HG03159 (cell line): ENCODE measurements at regions not wholly inside any gene's neighbourhood (a gene's known extent, or its start where the extent isn't known, plus 50 kb on each side); places are given as distances from the start of the nearest gene placed in this dataset.

Experiments used
- ATAC-seq: cut with Tn5 transposase; IDR thresholded peaks from one replicate; pipeline ENCODE4 v1.9.1; 2021; ENCODE audit warnings: mild to moderate bottlenecking, moderate library complexity; ENCODE audit not compliant: unreplicated experiment

DNA sequence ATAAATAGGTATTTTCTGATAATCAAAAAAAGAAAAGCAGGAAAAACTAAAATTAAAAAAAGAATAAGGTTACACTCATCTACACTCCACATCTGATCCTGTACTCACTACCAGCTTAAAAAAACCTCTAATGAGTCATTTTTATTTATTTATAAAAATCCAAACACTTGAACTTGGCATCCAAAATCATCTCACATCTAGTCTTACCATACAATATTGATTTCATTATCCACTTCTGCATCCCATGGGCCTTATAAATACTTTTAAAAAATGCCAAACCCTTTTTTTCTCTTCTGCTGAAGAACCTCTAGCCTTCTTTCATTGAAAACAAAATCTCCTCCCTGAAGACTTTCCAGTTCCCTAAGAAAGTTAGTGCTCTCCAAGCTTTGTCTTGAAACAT lies 109.7 kb downstream of the TMTC3 start:
- ATAC-seq = no peak

DNA sequence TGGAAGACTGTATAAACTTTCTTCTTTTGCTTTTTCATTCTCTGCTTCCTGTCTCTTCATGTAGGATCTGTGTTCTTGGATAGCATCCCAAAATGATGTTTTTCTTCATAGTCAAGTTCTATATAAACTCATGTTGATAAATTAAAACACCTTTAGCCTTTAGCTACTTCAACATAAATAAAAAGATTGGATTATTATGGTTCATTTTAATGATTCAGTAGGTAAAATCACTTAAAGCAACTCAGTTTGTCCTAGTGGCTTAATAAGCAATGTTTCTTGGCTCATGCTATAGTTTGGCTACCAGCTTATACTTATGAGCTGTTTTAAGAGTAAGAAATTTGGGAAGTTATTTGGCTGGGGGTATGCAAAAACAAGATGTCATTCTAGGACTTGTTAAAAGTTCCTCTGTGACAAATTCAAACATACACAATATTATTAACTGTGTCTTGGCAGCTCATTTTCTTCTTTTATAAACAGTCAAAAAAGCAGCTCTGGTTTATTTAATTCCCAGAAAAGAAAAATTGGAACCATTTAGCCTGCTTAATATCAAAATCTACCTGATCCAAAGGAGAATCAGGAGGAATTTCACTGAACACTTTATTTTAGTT lies 111.4 kb downstream of the TMTC3 start:
- no peak for ATAC-seq

DNA sequence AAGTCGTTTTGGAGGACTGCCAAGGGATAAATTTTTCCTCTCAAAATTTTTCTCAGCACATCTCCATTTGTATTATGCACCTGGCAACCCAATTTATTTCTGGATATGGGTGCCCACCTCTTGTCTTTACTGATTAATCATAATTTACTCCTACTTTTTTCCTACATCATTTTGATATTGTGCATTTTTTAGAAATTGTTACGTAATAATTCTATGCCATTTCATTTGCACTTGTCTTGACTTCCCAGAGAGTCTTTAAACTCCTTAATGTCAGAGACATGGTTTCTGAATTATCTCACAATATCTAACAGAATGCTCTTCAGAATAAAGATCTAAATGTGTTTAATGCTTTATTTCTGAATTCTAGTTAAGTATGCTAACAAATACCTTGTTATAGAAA lies 113.1 kb downstream of the TMTC3 start:
- ATAC-seq = no peak

DNA sequence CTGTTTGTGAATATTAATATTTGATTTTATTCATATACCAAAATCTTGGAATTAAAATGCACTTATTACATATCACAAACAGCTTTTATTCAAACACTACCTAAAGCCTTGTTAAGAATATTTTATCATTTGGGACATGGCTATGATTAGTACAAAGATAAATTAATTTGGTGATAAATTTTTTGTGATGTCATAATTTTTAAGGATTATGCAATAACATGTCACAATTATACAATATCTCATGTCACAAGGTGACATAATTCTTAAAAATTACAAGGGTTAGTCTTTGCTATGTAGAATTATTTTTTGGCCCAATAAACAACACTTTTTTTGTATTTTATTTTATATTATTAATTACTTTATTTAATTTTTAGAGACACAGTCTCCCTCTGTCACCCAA lies 113.7 kb downstream of the TMTC3 start:
- no peak for ATAC-seq

GRCh38 chr12:88258396-88258795 lies 116.3 kb downstream of the TMTC3 start:
- ATAC-seq = no peak

DNA sequence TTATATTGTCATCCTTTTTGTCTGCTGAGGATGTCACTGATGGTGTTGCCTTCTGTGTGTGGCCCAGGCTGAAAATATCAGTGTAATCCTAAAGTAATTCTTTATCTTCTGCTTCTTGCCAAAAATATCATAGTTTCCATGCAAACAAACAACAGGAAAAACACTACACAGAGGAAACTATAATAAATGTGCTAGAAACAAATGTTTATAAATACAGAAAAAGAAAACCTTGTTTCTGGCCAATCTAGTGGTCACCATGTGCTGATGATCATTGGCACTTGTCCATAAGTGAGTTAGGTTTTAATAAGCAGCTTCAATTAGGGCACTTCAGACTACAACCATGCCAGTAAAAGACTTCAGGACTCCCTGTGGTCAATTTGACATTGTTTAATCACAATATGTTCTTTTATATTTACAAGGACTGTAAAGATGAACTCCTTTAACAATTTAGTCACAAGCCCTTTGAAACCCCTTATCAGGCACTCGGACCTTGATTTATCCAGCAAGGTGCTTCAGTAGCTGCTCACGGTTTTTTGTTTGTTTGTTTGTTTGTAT lies 124.8 kb downstream of the TMTC3 start:
- no peak for ATAC-seq

DNA sequence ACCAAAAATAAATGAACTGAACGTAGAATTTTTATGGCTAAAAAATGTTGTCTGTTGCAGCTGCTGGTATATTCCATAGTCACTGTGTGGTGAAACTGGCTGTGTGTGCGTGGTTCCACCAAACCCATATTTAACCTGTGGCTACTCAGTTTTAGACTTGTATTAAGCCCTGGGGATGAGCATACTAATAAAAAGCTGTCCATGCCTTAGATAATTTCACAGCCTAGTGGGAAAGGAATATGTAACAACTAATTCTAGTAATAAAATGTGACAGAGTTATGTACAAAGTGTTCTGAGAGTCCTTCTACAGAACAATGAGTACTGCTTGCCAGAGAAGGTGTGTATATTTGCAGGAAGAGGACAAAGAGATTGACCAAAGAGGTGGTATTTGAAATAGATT lies 125.5 kb downstream of the TMTC3 start:
- no peak for ATAC-seq

DNA sequence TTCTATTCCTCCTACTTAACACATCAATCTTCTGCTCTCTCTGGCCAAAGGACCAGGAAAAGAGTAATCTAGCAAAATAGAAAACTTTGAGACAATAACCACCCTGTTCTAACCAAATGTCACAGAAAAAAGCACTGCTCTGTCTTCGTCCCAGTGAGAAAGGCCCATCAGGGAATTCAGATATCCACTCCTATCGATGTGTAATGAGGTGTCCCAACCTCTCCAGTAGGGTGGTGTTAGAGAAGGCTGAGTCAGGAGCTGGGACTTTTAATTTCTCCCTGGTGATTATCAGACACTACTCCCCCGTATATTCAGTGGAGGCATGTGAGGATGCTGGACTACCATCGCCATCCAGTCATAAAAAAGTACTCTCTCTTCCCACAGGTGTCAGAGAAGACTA lies 130.3 kb downstream of the TMTC3 start:
- ATAC-seq = no peak

GRCh38 chr12:88273450-88273849 lies 131.3 kb downstream of the TMTC3 start:
- no peak for ATAC-seq

- ATAC-seq = no peak
Observed at GRCh38 chr12:88273875-88274274, 131.8 kb downstream of the TMTC3 start.

GRCh38 chr12:88291498-88292131 lies 149.5 kb downstream of the TMTC3 start:
- ATAC-seq = no peak

GRCh38 chr12:88298014-88298682 lies 156.0 kb downstream of the TMTC3 start:
- no peak for ATAC-seq

DNA sequence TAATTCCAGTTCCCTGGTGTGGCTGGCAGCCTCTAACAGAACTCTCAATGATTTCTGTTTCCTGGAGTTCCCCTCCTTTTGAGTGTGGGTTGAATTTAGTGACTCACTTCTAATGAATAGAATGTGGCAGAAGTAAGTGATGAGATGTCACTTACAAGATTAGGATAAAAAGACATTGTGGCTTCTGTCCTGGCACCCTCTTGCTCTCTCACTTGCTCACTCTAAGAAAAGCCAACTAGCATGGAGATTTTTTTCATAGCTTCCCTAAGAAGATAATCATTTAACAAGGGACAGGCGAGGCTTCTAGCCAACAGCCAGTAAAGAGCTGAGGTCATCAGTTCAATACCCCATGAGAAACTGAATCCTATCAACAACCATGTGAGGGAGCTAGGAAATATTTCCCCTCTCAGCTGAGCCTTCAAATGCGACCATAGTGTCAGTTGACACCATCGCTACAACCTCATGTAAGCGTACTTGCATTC lies 156.7 kb downstream of the TMTC3 start:
- ATAC-seq = peak; percentile 24

GRCh38 chr12:88299567-88300101 lies 157.5 kb downstream of the TMTC3 start:
- ATAC-seq = peak; percentile 91

DNA sequence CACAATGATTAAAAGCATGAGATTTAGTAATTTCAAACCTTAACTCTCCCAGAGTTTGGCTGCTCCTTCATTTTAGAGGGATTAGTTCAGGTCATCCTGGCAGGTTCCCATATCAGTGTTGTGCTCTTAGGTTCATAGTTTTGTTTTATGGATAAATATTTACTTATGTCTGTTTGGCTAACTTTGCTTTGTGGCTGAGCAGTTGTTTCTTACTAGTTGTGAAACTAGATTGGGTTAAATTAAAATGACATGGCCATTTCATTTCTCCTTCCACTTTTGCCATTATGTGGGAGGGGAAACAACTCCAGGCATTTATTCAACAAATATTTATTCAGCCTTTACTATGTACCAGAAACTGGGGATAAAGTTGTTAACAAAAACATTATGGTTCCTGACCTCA lies 158.8 kb downstream of the TMTC3 start:
- no peak for ATAC-seq

GRCh38 chr12:88303335-88303734 lies 161.2 kb downstream of the TMTC3 start:
- no peak for ATAC-seq

GRCh38 chr12:88305254-88305890 lies 163.3 kb downstream of the TMTC3 start:
- no peak for ATAC-seq

DNA sequence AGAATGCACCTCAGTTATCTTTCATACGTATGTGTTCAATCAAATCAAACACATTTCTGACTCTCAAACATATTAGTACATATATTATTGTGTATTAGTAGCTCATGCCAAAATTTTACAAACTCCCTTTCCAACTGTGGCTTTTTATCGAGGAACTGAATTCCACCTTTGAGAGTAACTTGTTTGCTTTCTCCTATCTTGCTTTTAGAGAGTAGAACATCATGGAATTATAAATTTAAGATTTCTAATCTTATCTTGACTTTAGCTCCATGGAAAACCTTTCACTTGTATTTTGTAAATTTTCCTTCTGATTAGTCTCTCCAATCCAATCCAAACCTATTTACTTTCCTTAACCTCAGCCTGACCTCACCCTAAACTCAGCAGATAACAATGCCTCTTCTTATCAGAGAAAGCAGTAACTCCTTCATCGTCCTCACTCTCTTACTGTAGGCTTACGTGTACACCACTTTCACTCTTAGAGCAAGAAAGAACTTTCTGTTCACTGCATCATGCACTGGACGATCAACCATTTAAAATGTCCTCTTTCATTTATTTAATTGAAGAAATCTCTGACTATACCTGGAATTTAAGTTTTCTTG lies 164.5 kb downstream of the TMTC3 start:
- no peak for ATAC-seq

GRCh38 chr12:88307961-88308360 lies 165.9 kb downstream of the TMTC3 start:
- no peak for ATAC-seq

DNA sequence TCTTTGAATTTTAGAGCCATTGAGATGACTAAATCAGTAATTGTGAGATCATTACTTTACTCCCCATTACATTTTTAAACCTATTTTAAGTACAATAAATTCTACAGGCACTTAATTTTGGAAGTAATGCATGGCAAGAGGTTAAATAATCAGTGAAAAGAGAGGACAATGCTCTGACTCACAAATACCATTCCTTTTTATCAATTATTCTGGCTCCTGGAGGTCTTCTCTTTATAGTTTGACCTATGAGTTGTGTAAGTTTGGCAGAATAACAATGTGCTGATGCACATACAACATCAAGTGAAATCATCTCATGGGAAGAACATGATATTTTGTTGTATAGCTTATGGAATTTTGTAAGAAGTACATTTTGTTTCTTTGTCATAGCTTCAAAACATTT lies 166.7 kb downstream of the TMTC3 start:
- ATAC-seq = no peak

DNA sequence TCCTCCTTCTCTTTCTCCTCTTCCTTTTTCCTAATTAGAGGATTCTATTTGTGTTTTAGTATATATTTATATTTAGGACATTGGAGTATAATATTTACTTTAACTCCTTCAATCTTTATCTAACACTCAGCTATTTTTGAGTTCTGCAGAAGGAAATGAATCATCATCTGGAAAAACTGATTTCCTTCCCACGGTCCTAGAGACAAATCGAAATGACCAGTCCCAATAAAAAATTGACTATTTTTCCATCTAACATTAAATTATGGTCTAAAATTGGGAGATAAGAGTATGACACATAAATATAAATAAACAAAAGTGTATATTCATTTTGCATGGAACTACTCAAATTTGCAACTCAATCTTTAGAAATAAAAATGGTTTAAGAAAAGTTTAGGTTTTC lies 167.4 kb downstream of the TMTC3 start:
- no peak for ATAC-seq
